ENCODE measurements at regions not wholly inside any gene's neighbourhood (a gene's known extent, or its start where the extent isn't known, plus 50 kb on each side); places are given as distances from the start of the nearest gene placed in this dataset.

DNA sequence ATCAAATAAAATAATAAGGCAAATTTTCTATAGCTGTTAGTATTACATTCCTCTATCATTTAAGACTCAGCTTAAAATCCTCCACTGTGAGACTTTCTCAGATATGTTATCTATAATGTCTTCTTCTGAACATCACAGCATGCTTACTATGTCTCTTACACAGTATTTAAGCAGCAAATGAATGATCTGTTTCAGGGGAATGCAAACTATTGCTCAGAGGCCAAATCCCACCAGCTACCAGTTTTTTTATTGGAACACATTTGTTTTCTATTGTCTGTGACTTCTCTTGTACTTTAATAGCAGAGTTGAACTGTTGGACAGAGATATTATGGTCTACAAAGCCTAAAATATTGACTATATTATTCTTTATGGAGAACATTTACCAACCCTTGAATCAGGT lies 59.6 kb downstream of the C3orf38 start:
- no peak for DNase-seq

DNA sequence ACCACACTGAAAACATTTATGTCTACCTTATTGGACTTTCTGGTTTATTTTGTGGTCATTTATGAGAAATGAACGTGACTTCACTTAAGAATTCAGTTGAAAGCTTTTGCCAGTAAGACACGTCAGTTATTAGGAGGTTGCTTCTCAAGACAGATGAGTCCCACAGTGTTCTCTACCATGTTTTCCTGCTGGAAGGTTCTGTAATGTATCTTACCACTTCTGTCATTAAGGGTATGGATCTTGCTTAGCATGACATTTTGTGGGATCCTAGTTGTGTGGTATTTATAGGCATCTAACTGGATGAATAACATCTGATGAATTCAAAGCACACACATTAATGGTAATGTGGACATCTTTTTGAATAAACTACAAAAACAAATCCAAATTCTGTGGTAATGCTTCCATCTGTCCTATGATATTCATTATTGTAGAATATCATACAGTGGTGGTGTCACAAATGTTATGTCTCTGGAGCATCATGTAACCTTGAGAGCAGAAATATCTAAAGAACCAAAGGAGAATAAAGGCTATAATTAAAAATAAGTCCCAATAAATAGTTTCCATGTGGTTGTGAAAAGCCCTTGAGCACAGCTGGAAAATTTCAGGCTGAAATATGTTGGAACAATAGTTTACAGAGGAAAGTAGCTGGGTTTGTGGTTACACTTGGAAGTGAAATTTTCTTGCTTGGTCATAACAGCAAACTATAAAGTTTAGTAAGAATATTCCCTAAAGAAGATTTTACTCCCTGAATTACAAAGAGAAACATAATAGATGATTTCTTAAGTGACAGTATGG lies 61.5 kb downstream of the C3orf38 start:
- no peak for DNase-seq

- DNase-seq: peak; percentile 74
These were observed 69.5 kb downstream of the C3orf38 start for GRCh38 chr3:88219138-88219792.

DNA sequence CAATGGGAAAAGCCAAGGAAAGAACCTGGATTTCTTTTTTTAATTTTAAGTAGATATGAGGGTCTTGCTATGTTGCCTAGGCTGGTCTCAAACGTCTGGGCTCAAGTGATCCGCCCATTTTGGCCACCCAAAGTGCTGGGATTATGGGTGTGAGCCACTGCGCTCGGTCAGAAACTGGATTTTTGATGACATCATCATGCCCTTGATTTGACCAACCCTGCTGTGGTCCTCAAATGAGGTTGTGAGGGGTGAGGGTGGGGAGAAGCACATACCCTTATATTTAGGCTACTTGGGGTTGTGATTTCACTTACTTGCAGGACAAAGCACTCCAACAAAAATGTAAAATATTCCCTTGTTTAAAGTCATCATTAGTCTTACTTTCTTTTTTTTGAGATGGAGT lies 70.4 kb downstream of the C3orf38 start:
- DNase-seq: no peak

- no peak for DNase-seq
These were observed 72.0 kb downstream of the C3orf38 start for GRCh38 chr3:88221726-88222125.

DNA sequence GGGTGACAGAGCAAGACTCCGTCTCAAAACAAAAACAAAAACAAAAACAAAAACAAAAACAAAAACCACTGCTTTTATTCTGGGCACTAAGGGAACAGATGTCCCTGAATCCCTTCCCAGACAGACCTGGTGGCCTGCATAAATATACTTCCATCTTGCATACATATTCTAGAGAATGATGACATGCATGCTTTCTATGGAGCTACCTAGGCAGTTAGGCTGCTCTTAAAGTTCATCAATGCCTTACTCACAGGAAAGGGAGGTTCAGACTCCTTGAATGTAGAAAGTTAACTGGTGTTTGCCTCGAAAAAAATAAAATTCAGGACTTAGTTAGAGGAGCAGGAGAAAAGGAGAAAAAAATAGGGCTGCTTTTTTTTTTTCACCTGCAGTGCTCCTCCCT lies 72.6 kb downstream of the C3orf38 start:
- no peak for DNase-seq

- DNase-seq: no peak
These were observed 75.7 kb downstream of the C3orf38 start for GRCh38 chr3:88225326-88226008.

DNA sequence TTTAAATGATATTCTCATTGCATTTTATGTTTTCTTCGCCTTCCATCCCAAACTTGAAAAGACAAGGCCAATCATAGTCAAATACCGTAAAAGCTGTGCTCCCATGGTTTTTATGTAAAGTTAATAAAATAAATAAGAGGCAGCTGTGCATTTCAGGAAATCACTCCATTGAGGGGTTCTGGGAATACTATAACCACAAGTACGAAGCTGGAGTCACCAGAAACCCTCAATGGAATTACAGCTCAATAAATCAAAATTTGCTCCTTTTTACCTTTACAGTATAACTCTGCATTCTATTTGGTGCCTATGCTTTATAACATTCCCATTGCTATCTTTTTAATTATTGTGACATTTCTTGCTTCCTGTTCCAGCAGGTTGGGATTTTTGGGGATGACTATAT lies 77.2 kb downstream of the C3orf38 start:
- no peak for DNase-seq

DNA sequence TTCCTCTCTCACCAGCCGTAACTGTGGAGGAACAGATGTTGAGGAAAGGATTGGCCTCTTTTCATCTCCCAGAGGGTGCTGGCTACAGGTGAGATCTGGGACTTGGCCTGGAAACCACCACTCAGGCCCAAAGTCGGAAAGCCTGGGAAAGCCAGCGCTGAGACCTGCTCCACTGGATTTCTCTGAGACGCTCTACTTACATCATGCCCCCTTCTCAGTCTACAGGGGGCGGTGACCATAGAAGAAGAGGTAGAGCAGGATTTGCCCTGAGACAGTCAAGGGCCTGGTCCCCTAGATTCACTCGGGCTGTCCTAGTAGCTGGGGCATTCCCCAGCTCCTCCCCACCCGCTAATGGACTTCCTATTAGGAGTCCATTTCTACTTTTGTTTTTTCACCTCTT lies 80.9 kb downstream of the C3orf38 start:
- no peak for DNase-seq

- no peak for DNase-seq
These were observed 81.4 kb downstream of the C3orf38 start for GRCh38 chr3:88231207-88231606.

GRCh38 chr3:88231632-88232031 lies 81.9 kb downstream of the C3orf38 start:
- no peak for DNase-seq

GRCh38 chr3:88235102-88235501 lies 85.3 kb downstream of the C3orf38 start:
- DNase-seq: no peak

- DNase-seq: no peak
These were observed 90.1 kb downstream of the C3orf38 start for GRCh38 chr3:88239870-88240269.

GRCh38 chr3:88248658-88249057 lies 98.9 kb downstream of the C3orf38 start:
- DNase-seq: no peak

DNA sequence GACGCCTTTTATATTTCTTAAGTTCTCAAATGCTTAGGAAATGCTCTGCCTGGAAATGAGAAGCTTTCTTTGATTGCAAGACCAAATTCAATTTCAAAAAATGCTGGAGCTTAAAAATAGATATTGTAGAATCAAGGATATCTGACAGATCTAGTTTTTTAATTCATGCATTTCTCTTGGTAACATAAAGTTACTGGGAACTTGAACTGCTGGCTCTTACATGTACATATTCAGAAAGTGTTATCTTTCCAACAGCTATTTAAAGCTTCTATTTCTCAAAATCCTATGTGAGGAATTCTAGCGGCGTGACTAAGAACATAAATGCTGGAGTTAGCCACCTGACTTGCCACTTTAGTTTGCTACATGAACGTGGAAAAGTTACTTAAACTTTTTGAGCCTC lies 109.3 kb downstream of the C3orf38 start:
- DNase-seq: no peak

DNA sequence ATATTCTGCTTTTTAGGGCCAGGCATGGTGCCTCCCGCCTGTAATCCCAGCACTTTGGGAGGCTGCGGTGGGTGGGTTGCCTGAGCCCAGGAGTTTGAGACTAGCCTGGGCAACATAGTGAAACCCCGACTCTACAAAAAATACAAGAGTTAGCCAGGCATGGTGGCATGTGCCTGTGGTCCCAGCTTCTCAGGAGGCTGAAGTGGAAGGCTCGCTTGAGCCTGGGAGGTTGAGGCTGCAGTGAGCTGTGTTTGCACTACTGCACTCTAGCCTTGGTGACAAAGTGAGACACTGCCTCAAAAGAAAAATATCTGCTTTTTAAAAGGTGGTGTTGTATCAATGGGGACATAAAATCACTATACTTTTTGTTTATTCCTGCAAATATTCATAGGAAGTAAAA lies 112.8 kb downstream of the C3orf38 start:
- no peak for DNase-seq

DNA sequence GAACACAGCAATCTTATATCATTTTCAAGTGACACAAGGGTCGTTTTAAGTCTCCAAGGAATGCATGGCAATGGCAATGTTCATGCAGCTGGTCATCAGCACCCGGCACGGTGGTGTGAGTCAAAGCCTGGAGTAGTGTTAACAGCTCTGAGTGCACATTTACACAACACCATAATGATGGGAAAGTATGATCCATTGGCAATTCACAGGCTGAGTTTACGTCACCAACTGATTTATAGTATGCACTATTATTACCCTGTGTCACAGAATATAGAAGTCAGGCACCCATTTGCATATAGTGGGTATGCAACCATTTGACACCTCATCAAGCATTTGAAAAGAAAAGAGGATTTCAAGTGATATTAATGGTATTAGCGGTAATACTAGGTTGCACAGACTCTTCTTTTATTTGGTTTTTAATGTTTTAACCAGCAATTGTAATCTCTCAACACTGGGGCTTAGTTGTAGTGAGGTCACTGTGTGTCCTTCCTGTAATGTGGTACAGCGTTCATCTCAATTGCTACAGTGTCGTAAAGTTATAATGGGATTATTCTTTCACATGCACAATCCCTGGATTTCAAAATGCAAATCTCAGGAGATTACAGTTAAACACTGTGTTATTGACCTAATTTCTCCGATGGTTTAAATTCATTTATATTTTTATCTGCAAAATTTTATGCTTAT lies 113.8 kb downstream of the C3orf38 start:
- DNase-seq: no peak

- DNase-seq: no peak
These were observed 117.7 kb downstream of the C3orf38 start for GRCh38 chr3:88267441-88267840.

DNA sequence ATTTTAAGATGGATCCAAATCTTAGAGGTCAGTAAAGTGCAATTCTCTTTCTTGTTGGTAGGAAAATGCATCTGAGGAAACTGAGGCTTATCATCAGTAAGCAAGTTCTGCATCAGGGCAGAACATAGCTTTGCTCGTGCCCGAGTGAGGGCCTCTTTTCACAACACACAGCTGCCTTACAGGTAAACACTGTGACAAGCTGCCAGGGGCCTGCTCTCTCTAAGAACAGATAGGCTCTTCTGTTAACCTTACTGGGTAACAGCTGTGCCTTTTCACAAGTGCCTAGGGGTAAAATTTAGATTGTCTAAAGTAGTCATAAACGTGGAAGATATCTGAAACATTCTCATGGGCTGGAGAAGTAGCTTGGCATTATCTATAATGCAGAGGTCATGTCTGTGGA lies 118.1 kb downstream of the C3orf38 start:
- DNase-seq: no peak

DNA sequence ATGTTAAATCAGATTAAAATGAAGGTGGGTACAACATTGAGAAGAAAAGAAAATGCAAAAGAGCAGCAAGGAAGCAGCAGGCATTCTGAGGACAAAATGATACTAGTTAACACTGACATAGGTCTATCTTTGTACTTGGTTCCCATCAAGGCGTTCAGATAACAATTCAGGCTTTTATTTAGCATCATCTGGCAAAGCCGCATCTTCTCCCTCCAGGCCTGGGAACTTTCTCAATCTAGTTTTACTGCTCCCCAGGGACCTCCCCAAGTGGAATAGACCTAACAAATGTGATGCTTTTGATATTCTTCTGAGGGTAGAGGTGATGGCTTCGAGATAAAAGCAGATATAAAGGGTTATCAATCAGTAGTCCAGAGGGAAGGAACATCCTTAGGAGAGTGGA lies 130.6 kb downstream of the C3orf38 start:
- no peak for DNase-seq

GRCh38 chr3:88282528-88283241 lies 132.9 kb downstream of the C3orf38 start:
- no peak for DNase-seq

DNA sequence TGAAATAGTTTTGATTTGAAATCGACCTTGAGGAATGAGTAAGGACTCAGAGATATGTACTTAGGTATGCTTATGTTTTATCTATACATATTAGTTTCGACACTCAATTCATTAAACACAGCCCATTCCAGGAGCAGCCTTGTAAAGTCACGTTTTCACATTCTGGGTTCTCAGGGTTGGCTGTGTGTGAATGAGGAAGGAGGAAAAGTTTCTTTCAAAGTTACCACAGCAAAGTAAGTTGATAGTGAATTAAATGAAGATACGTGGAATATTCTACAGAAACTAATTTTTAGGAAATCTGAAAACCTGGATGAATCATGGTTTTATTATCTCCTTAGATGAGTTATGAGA lies 133.5 kb downstream of the C3orf38 start:
- no peak for DNase-seq
